Suprapubic skin (tissue), 4 donors: ENCODE measurements at regions not wholly inside any gene's neighbourhood (a gene's known extent, or its start where the extent isn't known, plus 50 kb on each side); places are given as distances from the start of the nearest gene placed in this dataset.

Experiments used
- POLR2A ChIP-seq, 2 donors: fragments of 450-650 bp; IDR thresholded peaks; one replicate each; pipeline ENCODE4 v1.6.1; 2017; ENCODE audit warnings: antibody characterized with exemption in 2 of 2, mild to moderate bottlenecking in 2 of 2, moderate library complexity in 2 of 2
- POLR2AphosphoS5 ChIP-seq, 3 donors: sonication (generic); formaldehyde crosslinking; IDR thresholded peaks; one replicate each; pipeline ENCODE4 v1.6.1; 2017; ENCODE audit warnings: antibody characterized with exemption in 3 of 3
- TF ChIP-seq, protein P1 (sequence below), 2 donors: fragments of 200-600 bp in 1 of 2; fragments of 450-650 bp in 1 of 2; sonication (generic) in 1 of 2; IDR thresholded peaks; one replicate each; pipeline ENCODE4 v1.5.1; 2016 to 2019; ENCODE audit warnings: antibody characterized with exemption in 2 of 2, mild to moderate bottlenecking in 1 of 2, moderate library complexity in 1 of 2

DNA sequence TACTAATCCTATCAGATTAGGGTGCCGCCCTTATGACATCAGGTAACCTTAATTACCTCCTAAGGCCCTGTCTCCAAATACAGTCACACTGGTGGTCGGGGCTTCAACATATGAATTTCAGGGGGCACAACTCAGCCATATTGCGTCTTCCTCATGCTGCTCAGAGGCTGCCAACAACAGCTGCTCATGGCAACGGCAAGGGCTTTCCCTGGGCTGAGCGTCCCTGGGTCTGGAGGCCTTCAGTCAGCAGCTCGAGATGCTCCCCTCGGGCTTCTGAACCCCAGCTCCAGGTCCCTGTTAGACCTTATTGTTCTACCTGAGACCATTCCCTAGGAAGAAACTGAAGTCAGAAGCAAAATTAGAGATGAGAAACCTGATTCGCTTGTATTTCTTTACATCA, 157.2 kb downstream of the TMEM132E start:
- TF ChIP-seq, protein P1, sequence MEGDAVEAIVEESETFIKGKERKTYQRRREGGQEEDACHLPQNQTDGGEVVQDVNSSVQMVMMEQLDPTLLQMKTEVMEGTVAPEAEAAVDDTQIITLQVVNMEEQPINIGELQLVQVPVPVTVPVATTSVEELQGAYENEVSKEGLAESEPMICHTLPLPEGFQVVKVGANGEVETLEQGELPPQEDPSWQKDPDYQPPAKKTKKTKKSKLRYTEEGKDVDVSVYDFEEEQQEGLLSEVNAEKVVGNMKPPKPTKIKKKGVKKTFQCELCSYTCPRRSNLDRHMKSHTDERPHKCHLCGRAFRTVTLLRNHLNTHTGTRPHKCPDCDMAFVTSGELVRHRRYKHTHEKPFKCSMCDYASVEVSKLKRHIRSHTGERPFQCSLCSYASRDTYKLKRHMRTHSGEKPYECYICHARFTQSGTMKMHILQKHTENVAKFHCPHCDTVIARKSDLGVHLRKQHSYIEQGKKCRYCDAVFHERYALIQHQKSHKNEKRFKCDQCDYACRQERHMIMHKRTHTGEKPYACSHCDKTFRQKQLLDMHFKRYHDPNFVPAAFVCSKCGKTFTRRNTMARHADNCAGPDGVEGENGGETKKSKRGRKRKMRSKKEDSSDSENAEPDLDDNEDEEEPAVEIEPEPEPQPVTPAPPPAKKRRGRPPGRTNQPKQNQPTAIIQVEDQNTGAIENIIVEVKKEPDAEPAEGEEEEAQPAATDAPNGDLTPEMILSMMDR (IDR thresholded peaks at IDR 0.05) = no peak
- TF ChIP-seq POLR2A (IDR thresholded peaks at IDR 0.05) = no peak
- TF ChIP-seq POLR2AphosphoS5 (IDR thresholded peaks at IDR 0.05) = no peak
